GM21390 (cell line): ENCODE measurements at regions not wholly inside any gene's neighbourhood (a gene's known extent, or its start where the extent isn't known, plus 50 kb on each side); places are given as distances from the start of the nearest gene placed in this dataset.
A peak's percentile ranks its signal among the peaks of the same experiment; 100 is the strongest.
"Not testable (repeated sequence)": the region's sequence is repeated elsewhere in the genome, so short reads cannot be mapped to it uniquely, and the experiment has no call there.

Experiments used
- ATAC-seq: cut with Tn5 transposase; IDR thresholded peaks from one replicate; pipeline ENCODE4 v1.9.1; 2021; ENCODE audit not compliant: unreplicated experiment

GRCh38 chr14:71237556-71237955 lies 330.3 kb downstream of the PCNX1 start:
- ATAC-seq: no peak

DNA sequence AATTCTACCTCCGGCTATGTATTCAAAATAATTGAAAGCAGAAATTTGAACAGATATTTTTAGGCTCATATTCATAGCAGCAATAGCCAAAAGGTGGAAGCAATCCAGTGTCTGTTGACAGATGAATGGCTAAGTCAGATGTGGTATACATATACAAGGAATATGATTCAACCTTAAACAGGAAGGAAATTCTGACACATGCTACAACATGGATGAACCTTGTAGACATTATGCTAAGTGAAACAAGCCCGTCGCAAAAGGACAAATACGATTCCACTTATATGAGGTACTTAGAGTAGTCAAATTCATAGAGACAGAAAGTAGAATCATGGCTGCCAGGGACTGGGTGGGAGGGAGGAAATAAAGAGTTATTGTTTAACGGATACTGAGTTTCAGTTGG lies 331.6 kb downstream of the PCNX1 start:
- ATAC-seq: no peak

DNA sequence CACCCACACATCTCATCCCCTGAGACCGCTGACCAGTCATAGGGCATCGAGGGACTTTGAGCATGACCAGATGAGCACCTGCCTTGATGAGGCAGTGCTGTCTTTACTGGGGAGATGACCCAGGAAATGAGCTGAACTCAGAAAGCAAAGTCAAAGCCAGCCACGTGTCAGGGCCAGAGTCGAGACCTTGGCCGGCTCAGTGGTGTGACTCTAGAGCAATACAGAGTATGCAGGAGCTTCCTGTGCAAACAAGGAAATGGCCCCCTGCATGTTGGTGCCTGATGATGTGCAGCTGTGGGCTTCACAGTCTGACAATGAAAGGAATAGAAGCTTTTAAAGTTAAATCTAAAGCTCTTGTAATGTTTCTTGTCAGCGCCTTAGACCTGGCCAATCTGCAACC lies 332.9 kb downstream of the PCNX1 start:
- no peak for ATAC-seq

DNA sequence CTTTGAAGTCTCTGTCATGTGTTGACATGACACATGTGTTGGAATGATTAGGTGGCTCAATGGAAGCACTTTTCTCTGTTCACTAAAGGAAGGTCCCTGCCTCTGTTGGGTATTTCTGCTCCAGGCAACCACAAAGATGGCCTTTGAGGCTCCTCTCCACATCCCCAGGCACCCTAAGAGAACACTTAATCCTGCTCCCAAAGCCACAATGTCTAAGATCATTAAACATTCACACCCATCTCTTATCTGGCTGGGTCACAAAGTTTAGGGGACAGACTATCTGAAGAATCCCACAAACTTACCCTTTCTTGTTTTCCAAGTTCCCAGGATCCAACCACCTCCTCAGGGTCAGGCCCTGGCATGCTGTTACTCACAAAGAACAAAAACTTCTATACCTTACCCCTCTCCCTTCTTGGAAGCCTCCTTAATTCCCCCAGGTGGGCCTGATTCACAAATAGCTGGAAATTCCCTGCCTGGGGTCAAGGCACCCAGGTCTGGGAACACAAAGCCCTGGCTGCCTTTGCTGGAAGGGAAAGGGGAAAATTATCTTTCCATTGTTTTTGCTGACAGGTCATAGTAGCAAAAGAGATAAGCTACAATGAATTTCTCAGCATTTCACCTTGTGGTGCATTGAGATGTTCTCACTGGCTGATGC lies 333.7 kb downstream of the PCNX1 start:
- ATAC-seq: no peak

GRCh38 chr14:71242237-71242748 lies 335.0 kb downstream of the PCNX1 start:
- no peak for ATAC-seq

DNA sequence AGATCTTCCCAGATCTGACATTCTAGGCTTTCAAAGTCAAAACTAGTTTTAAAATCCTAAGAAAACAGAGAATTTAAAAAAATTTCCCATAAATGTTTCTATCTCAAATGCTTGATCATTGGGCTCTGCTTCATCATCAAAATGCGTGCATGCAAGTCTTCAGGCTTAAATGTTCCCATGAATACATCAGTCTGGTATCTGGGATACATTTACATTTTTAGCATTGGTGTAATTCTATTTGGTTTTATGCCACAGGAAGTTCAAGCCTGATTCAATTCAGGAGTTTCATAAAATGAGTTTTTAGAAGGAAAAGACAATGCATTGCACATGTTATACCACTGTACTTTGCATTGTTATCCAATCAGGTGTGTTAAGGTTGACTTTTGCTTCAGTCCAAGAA lies 336.4 kb downstream of the PCNX1 start:
- no peak for ATAC-seq

DNA sequence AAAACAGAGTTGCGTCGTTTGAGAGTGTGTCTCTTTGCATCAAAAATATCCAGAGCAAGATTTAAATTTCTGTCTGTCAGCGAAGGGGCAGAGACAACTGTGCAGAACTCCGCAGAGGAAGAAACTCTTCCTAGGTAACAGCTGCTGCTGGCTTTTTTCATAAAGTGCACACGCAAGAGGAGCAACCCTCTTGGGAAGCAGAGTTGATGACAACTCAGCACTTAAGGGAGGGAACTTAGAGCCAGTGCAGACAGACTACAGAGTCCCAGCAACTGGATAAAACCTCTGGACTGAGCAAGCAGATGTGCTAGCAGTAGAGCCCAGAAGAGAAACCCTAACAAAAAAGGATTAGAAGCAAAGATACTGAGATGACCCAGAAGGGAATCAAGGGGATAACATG lies 337.1 kb downstream of the PCNX1 start:
- ATAC-seq: no peak

- no peak for ATAC-seq
These were observed 338.6 kb downstream of the PCNX1 start for GRCh38 chr14:71245659-71246361.

GRCh38 chr14:71246539-71246938 lies 339.3 kb downstream of the PCNX1 start:
- ATAC-seq: no peak

GRCh38 chr14:71247106-71247505 lies 339.8 kb downstream of the PCNX1 start:
- ATAC-seq: no peak

- ATAC-seq: no peak
These were observed 340.9 kb downstream of the PCNX1 start for GRCh38 chr14:71248194-71248593.

DNA sequence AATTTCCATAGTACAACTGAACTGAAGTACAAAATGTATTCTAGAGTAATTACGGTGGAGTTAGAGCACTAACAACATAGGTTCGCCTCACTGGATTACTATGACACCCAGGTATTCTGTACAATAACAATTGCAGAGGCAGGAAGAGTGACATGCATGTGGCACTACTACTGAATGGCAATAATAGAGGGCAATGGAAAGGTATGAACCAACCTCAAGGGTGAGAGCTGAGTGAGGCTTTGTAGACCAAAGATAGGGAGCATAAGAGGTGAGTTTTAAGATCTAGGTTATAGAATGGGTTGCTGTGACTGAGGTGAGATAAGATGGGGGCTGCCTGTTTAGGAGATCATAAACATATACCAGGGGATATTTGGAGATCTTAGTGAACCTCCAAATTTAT lies 343.1 kb downstream of the PCNX1 start:
- ATAC-seq: no peak

- ATAC-seq: no peak
These were observed 343.5 kb downstream of the PCNX1 start for GRCh38 chr14:71250791-71251190.

- not testable (repeated sequence) for ATAC-seq
These were observed 346.9 kb downstream of the PCNX1 start for GRCh38 chr14:71254091-71254719.

GRCh38 chr14:71261206-71261605 lies 353.9 kb downstream of the PCNX1 start:
- no peak for ATAC-seq

DNA sequence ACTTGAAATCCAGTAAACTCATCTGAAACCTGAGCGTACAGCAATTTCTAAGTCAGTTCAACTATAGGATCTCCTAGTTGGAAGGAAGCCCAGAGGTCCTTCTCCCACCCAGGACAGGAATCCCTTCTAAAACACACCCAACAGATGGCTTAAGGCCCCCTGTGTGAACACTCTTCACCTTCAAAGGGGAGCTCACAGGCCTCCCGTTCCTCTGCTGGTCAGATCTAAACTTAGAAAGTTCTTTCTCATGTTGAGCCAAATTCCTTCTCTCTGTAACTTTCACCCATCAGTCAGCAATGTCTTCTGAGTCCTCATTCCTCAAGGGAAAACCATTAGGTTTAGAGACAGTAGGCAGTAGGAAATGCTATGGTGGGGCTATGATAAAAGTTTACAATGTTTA lies 355.2 kb downstream of the PCNX1 start:
- no peak for ATAC-seq

DNA sequence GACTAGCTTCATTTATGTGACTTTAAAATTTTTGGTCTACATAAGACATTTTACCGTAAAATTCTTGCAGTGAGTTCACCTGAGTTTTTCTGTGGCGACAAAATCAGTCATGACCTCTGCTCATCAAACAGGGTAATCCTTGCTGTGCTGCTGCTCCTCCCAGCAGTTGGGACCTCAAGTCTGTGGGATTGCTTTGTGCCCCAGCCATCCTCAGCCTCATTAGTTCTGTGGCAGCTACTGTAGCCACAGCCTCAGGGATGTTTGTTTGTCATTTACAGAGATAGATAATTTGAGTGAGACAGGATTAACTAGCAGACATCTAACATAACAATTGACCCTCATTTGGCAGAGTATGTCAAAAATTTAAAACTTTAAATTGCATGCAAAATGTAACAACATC lies 357.0 kb downstream of the PCNX1 start:
- ATAC-seq: no peak

DNA sequence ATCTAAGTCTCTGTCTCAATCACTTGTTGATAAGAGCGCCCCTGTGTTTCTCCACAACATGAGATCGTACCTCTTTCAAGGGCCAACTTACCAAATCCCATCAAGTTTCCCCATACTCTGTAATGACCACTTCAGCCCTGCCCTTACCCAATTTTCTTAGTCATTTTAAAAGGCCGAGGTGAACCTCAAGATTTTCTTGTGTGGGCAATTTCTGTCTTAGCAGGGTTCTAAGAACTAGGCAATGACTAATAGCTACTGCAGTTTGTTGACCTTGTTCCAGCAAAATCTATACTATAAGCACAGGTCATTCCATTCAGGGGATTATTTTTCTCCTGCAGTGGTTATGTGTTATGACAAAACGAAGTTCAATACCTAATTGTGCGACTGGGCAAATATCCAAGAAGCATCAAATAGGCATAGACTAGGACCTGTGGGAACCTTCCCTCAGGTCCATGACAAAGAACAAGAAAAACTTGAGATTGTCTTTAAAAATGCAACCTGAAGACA lies 359.8 kb downstream of the PCNX1 start:
- peak; percentile 49 for ATAC-seq

DNA sequence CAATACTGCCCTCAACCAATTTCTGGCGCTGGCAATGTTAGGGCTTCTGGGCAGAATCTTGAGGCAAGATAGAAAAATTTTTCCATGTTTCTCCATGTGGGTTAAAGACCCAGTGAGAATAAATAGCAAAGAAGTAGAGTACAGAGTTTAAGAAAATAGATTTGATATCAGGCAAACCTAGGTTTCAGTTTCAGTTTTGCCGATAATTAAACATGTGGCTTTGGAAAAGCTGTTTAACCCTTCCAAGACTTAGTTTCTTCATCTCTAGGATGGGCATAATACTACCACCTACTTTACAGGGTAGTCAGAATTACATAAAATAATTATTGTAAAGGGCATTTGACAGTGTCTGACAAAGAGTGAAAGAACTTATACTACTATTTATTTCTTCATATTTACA lies 360.4 kb downstream of the PCNX1 start:
- ATAC-seq: peak; percentile 30

- no peak for ATAC-seq
These were observed 362.9 kb downstream of the PCNX1 start for GRCh38 chr14:71270111-71270510.

DNA sequence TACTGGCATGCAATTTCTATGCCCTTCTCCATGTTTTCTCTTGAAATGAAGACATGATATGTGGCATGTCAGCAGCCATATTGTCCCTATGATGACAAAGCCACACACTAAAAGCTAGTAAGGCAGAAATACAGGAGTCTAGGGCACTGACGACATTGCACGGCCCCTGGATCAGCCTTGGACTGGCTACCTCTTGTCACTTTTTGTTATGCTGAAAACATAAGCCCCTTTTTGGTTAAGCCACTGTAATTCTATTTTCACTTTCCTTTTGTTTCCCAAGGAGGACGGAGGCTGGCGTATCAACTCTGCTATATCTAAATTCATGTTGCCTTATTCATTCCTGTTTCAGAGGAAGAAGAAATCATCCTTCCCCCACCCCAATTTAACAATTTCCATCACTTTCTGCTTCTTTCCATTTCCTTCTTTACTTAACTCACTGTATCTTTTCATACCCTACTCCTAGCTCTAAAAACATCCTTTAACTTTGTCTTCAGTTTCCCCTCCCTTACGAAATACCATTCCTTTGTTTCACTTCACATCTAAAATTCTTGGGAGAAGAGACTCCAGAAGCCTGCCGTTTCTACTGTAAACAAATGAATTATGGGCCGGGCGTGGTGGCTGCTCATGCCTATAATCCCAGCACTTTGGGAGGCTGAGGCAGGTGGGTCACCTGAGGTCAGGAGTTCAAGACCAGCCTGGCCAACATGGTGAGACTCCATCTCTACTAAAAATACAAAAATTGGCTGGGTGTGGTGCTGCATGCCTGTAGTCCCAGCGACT lies 364.1 kb downstream of the PCNX1 start:
- ATAC-seq: no peak
